ENCODE measurements at regions not wholly inside any gene's neighbourhood (a gene's known extent, or its start where the extent isn't known, plus 50 kb on each side); places are given as distances from the start of the nearest gene placed in this dataset.

DNA sequence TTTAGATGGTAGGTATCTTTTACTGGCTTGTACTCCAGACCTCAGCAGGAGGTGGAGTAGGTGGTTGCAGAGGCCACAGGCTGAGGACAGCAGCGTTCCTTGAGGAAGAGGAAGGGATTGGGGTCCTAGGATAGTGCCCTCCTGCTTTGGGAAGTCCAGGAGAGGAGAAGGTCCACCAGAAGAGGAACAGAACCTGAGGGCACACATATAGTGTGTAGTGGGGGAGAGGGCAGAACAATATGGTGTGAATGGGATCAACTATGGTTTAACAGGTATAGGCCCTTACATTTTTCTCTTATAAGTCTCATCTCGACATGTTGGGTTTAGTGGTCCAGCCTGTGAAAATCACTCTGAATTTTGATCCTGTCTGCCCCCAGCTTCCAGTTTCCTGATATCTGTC is 229.1 kb upstream of the ZBED5 start:
- TF ChIP-seq YY1 (IDR thresholded peaks at IDR 0.05; ENCODE audit: low read depth) (no peak), NFIC (IDR thresholded peaks at IDR 0.05) (no peak), TAF1 (IDR thresholded peaks at IDR 0.05; ENCODE audit: low read depth) (no peak)

All from Ishikawa (cell line).